Neural cell (in vitro differentiated cells): ENCODE measurements at regions not wholly inside any gene's neighbourhood (a gene's known extent, or its start where the extent isn't known, plus 50 kb on each side); places are given as distances from the start of the nearest gene placed in this dataset.

ENCODE experiments used
- EP300 ChIP-seq: fragments of 450-650 bp; conservative IDR thresholded peaks from 2 replicates; pipeline ENCODE4 v1.6.1; 2014; ENCODE audit warnings: antibody characterized with exemption, mild to moderate bottlenecking, moderate library complexity; ENCODE audit not compliant: poor library complexity, severe bottlenecking
- EZH2 ChIP-seq: fragments of 200-600, 300-800 bp; shearing (Covaris generic), sonication (generic); IDR thresholded peaks from 2 replicates; pipeline ENCODE4 v1.6.1; 2014; ENCODE audit warnings: antibody characterized with exemption, low read length, borderline replicate concordance, mild to moderate bottlenecking; ENCODE audit not compliant: insufficient read depth, poor library complexity, severe bottlenecking
- MXI1 ChIP-seq: fragments of 450-650 bp; conservative IDR thresholded peaks from 2 replicates; pipeline ENCODE4 v1.6.1; 2014; ENCODE audit warnings: antibody characterized with exemption, mild to moderate bottlenecking; ENCODE audit not compliant: poor library complexity, severe bottlenecking
- POLR2AphosphoS5 ChIP-seq: IDR thresholded peaks from 2 replicates; pipeline ENCODE4 v1.6.1; 2012
- RAD21 ChIP-seq: fragments of 450-650 bp; conservative IDR thresholded peaks from 2 replicates; pipeline ENCODE4 v1.6.1; 2014; ENCODE audit warnings: antibody characterized with exemption, mild to moderate bottlenecking, moderate library complexity
- REST ChIP-seq: IDR thresholded peaks from 2 replicates; pipeline ENCODE4 v1.6.1; 2012; ENCODE audit warnings: borderline replicate concordance
- SMC3 ChIP-seq: fragments of 450-650 bp; conservative IDR thresholded peaks from 2 replicates; pipeline ENCODE4 v1.6.1; 2014; ENCODE audit warnings: antibody characterized with exemption, mild to moderate bottlenecking, moderate library complexity; ENCODE audit not compliant: poor library complexity
- TAF1 ChIP-seq: IDR thresholded peaks from 2 replicates; pipeline ENCODE4 v1.6.1; 2012; ENCODE audit warnings: low read depth
- TF ChIP-seq, protein P1 (sequence below): fragments of 450-650 bp; IDR thresholded peaks from 2 replicates; pipeline ENCODE4 v1.5.1; 2014; ENCODE audit warnings: antibody characterized with exemption, mild to moderate bottlenecking, moderate library complexity; ENCODE audit not compliant: poor library complexity, severe bottlenecking

DNA sequence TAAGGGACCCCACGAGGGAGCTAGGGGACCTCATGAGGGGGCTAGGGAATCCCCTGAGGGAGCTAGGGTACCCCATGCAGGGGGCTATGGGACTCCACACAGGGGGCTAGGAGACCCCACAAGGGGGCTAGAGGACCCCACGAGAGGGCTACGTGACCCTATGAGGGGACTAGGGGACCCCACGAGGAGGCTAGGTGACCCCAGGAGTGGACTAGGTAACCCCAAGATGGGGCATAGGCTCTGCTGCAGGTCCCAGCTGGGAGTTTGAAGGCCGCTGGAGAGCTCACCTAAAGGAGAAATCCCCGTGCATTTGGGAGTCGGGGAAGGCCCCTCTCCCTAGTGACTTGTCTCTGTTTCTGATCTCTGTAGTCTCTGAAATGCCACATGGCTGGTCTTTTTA is 50.0 kb upstream of the DMRTB1 start:
- TF ChIP-seq RAD21 (no peak), POLR2AphosphoS5 (no peak), REST (no peak), TAF1 (no peak), SMC3 (no peak), EZH2 (no peak), MXI1 (no peak), EP300 (no peak)
- TF ChIP-seq, protein P1, sequence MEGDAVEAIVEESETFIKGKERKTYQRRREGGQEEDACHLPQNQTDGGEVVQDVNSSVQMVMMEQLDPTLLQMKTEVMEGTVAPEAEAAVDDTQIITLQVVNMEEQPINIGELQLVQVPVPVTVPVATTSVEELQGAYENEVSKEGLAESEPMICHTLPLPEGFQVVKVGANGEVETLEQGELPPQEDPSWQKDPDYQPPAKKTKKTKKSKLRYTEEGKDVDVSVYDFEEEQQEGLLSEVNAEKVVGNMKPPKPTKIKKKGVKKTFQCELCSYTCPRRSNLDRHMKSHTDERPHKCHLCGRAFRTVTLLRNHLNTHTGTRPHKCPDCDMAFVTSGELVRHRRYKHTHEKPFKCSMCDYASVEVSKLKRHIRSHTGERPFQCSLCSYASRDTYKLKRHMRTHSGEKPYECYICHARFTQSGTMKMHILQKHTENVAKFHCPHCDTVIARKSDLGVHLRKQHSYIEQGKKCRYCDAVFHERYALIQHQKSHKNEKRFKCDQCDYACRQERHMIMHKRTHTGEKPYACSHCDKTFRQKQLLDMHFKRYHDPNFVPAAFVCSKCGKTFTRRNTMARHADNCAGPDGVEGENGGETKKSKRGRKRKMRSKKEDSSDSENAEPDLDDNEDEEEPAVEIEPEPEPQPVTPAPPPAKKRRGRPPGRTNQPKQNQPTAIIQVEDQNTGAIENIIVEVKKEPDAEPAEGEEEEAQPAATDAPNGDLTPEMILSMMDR, result no peak
